GM12873 (cell line): ENCODE measurements at regions not wholly inside any gene's neighbourhood (a gene's known extent, or its start where the extent isn't known, plus 50 kb on each side); places are given as distances from the start of the nearest gene placed in this dataset.

Experiments used
- CTCF ChIP-seq: IDR thresholded peaks from 2 replicates; pipeline ENCODE4 v1.5.1; 2012; ENCODE audit warnings: low read depth, mild to moderate bottlenecking, moderate library complexity, low read length, control low read depth; ENCODE audit not compliant: insufficient read depth; ENCODE audit errors: missing control alignments

GRCh38 chr18:44503854-44504253, 176.8 kb upstream of the SETBP1 start:
- no peak for TF ChIP-seq CTCF

GRCh38 chr18:44507729-44508325, 172.9 kb upstream of the SETBP1 start:
- TF ChIP-seq CTCF = no peak

GRCh38 chr18:44508474-44508873, 172.2 kb upstream of the SETBP1 start:
- TF ChIP-seq CTCF = no peak

GRCh38 chr18:44509048-44509447, 171.6 kb upstream of the SETBP1 start:
- TF ChIP-seq CTCF = no peak

GRCh38 chr18:44510390-44510789, 170.3 kb upstream of the SETBP1 start:
- TF ChIP-seq CTCF = no peak

GRCh38 chr18:44513233-44513632, 167.5 kb upstream of the SETBP1 start:
- TF ChIP-seq CTCF = no peak

- no peak for TF ChIP-seq CTCF
These were observed 166.6 kb upstream of the SETBP1 start for GRCh38 chr18:44514106-44514505.

GRCh38 chr18:44514766-44515165, 165.9 kb upstream of the SETBP1 start:
- no peak for TF ChIP-seq CTCF
